ENCODE measurements at regions not wholly inside any gene's neighbourhood (a gene's known extent, or its start where the extent isn't known, plus 50 kb on each side); places are given as distances from the start of the nearest gene placed in this dataset.

GRCh38 chr3:43217633-43218032, 68.7 kb upstream of the SNRK start:
- TF ChIP-seq POLR2A (IDR thresholded peaks at IDR 0.05; ENCODE audit: low read depth, low read length): no peak
- TF ChIP-seq, protein P1, sequence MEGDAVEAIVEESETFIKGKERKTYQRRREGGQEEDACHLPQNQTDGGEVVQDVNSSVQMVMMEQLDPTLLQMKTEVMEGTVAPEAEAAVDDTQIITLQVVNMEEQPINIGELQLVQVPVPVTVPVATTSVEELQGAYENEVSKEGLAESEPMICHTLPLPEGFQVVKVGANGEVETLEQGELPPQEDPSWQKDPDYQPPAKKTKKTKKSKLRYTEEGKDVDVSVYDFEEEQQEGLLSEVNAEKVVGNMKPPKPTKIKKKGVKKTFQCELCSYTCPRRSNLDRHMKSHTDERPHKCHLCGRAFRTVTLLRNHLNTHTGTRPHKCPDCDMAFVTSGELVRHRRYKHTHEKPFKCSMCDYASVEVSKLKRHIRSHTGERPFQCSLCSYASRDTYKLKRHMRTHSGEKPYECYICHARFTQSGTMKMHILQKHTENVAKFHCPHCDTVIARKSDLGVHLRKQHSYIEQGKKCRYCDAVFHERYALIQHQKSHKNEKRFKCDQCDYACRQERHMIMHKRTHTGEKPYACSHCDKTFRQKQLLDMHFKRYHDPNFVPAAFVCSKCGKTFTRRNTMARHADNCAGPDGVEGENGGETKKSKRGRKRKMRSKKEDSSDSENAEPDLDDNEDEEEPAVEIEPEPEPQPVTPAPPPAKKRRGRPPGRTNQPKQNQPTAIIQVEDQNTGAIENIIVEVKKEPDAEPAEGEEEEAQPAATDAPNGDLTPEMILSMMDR (conservative IDR thresholded peaks at IDR 0.05; ENCODE audit: low read depth, low read length): no peak

All from IMR-90 (cell line).